ENCODE measurements at regions not wholly inside any gene's neighbourhood (a gene's known extent, or its start where the extent isn't known, plus 50 kb on each side); places are given as distances from the start of the nearest gene placed in this dataset.
"Not testable (repeated sequence)": the region's sequence is repeated elsewhere in the genome, so short reads cannot be mapped to it uniquely, and the experiment has no call there.

- not testable (repeated sequence) for H3K4me2 ChIP-seq (ENCODE audit: insufficient read depth, low read length); H3K27ac ChIP-seq (ENCODE audit: low read depth, low read length); H3K79me2 ChIP-seq (ENCODE audit: insufficient read depth, low read length); H2AFZ ChIP-seq (ENCODE audit: low read length); H3K27me3 ChIP-seq (ENCODE audit: insufficient read depth, low read length); H3K9me3 ChIP-seq (ENCODE audit: low read depth, low read length); H3K4me3 ChIP-seq (ENCODE audit: insufficient read depth, low read length); H3K4me1 ChIP-seq (ENCODE audit: insufficient read depth, low read length); H4K20me1 ChIP-seq (ENCODE audit: insufficient read depth, low read length); H3K36me3 ChIP-seq (ENCODE audit: insufficient read depth, low read length); DNase-seq (ENCODE audit: insufficient read length, low spot score, missing footprints)
These were observed 76.7 kb upstream of the POMZP3 start for GRCh38 chr7:76703815-76704214.

- not testable (repeated sequence) for H3K9me3 ChIP-seq (ENCODE audit: low read depth, low read length); H3K36me3 ChIP-seq (ENCODE audit: insufficient read depth, low read length); H4K20me1 ChIP-seq (ENCODE audit: insufficient read depth, low read length); H3K4me2 ChIP-seq (ENCODE audit: insufficient read depth, low read length); H3K4me3 ChIP-seq (ENCODE audit: insufficient read depth, low read length); H3K27me3 ChIP-seq (ENCODE audit: insufficient read depth, low read length); DNase-seq (ENCODE audit: insufficient read length, low spot score, missing footprints); H3K27ac ChIP-seq (ENCODE audit: low read depth, low read length); H2AFZ ChIP-seq (ENCODE audit: low read length); H3K4me1 ChIP-seq (ENCODE audit: insufficient read depth, low read length); H3K79me2 ChIP-seq (ENCODE audit: insufficient read depth, low read length)
These were observed 59.2 kb upstream of the POMZP3 start for GRCh38 chr7:76686277-76686676.

- not testable (repeated sequence) for H3K4me3 ChIP-seq (ENCODE audit: insufficient read depth, low read length); H3K4me1 ChIP-seq (ENCODE audit: insufficient read depth, low read length); H3K36me3 ChIP-seq (ENCODE audit: insufficient read depth, low read length); H3K27ac ChIP-seq (ENCODE audit: low read depth, low read length); H3K9me3 ChIP-seq (ENCODE audit: low read depth, low read length); H2AFZ ChIP-seq (ENCODE audit: low read length); H3K79me2 ChIP-seq (ENCODE audit: insufficient read depth, low read length); H4K20me1 ChIP-seq (ENCODE audit: insufficient read depth, low read length); H3K27me3 ChIP-seq (ENCODE audit: insufficient read depth, low read length); DNase-seq (ENCODE audit: insufficient read length, low spot score, missing footprints); H3K4me2 ChIP-seq (ENCODE audit: insufficient read depth, low read length)
These were observed 57.7 kb upstream of the POMZP3 start for GRCh38 chr7:76684737-76685136.

- H3K36me3 ChIP-seq (ENCODE audit: insufficient read depth, low read length); H3K27me3 ChIP-seq (ENCODE audit: insufficient read depth, low read length); H2AFZ ChIP-seq (ENCODE audit: low read length); DNase-seq (ENCODE audit: insufficient read length, low spot score, missing footprints); H4K20me1 ChIP-seq (ENCODE audit: insufficient read depth, low read length); H3K9me3 ChIP-seq (ENCODE audit: low read depth, low read length); H3K4me2 ChIP-seq (ENCODE audit: insufficient read depth, low read length); H3K4me1 ChIP-seq (ENCODE audit: insufficient read depth, low read length); H3K27ac ChIP-seq (ENCODE audit: low read depth, low read length); H3K79me2 ChIP-seq (ENCODE audit: insufficient read depth, low read length); H3K4me3 ChIP-seq (ENCODE audit: insufficient read depth, low read length): not testable (repeated sequence)
These were observed 56.6 kb upstream of the POMZP3 start for GRCh38 chr7:76683631-76684030.

- not testable (repeated sequence) for H3K4me2 ChIP-seq (ENCODE audit: insufficient read depth, low read length); H3K27me3 ChIP-seq (ENCODE audit: insufficient read depth, low read length); H2AFZ ChIP-seq (ENCODE audit: low read length); DNase-seq (ENCODE audit: insufficient read length, low spot score, missing footprints); H3K9me3 ChIP-seq (ENCODE audit: low read depth, low read length); H3K79me2 ChIP-seq (ENCODE audit: insufficient read depth, low read length); H3K4me3 ChIP-seq (ENCODE audit: insufficient read depth, low read length); H3K27ac ChIP-seq (ENCODE audit: low read depth, low read length); H3K36me3 ChIP-seq (ENCODE audit: insufficient read depth, low read length); H3K4me1 ChIP-seq (ENCODE audit: insufficient read depth, low read length); H4K20me1 ChIP-seq (ENCODE audit: insufficient read depth, low read length)
These were observed 54.7 kb upstream of the POMZP3 start for GRCh38 chr7:76681810-76682209.

- not testable (repeated sequence) for H3K9me3 ChIP-seq (ENCODE audit: low read depth, low read length); H3K4me3 ChIP-seq (ENCODE audit: insufficient read depth, low read length); H3K27ac ChIP-seq (ENCODE audit: low read depth, low read length); H2AFZ ChIP-seq (ENCODE audit: low read length); H3K27me3 ChIP-seq (ENCODE audit: insufficient read depth, low read length); H3K4me1 ChIP-seq (ENCODE audit: insufficient read depth, low read length); H3K4me2 ChIP-seq (ENCODE audit: insufficient read depth, low read length); H3K36me3 ChIP-seq (ENCODE audit: insufficient read depth, low read length); H3K79me2 ChIP-seq (ENCODE audit: insufficient read depth, low read length); DNase-seq (ENCODE audit: insufficient read length, low spot score, missing footprints); H4K20me1 ChIP-seq (ENCODE audit: insufficient read depth, low read length)
These were observed 52.1 kb upstream of the POMZP3 start for GRCh38 chr7:76679174-76679573.

- not testable (repeated sequence) for H3K36me3 ChIP-seq (ENCODE audit: insufficient read depth, low read length); H3K27me3 ChIP-seq (ENCODE audit: insufficient read depth, low read length); H3K9me3 ChIP-seq (ENCODE audit: low read depth, low read length); H3K79me2 ChIP-seq (ENCODE audit: insufficient read depth, low read length); DNase-seq (ENCODE audit: insufficient read length, low spot score, missing footprints); H3K4me1 ChIP-seq (ENCODE audit: insufficient read depth, low read length); H4K20me1 ChIP-seq (ENCODE audit: insufficient read depth, low read length); H3K27ac ChIP-seq (ENCODE audit: low read depth, low read length); H2AFZ ChIP-seq (ENCODE audit: low read length); H3K4me2 ChIP-seq (ENCODE audit: insufficient read depth, low read length); H3K4me3 ChIP-seq (ENCODE audit: insufficient read depth, low read length)
These were observed 51.4 kb upstream of the POMZP3 start for GRCh38 chr7:76678500-76678899.

- H3K4me1 ChIP-seq (ENCODE audit: insufficient read depth, low read length); H2AFZ ChIP-seq (ENCODE audit: low read length); DNase-seq (ENCODE audit: insufficient read length, low spot score, missing footprints); H3K4me2 ChIP-seq (ENCODE audit: insufficient read depth, low read length); H3K36me3 ChIP-seq (ENCODE audit: insufficient read depth, low read length); H3K27me3 ChIP-seq (ENCODE audit: insufficient read depth, low read length); H3K9me3 ChIP-seq (ENCODE audit: low read depth, low read length); H3K4me3 ChIP-seq (ENCODE audit: insufficient read depth, low read length); H3K79me2 ChIP-seq (ENCODE audit: insufficient read depth, low read length); H4K20me1 ChIP-seq (ENCODE audit: insufficient read depth, low read length); H3K27ac ChIP-seq (ENCODE audit: low read depth, low read length): not testable (repeated sequence)
These were observed 49.8 kb upstream of the POMZP3 start for GRCh38 chr7:76676890-76677289.
